ENCODE measurements at regions not wholly inside any gene's neighbourhood (a gene's known extent, or its start where the extent isn't known, plus 50 kb on each side); places are given as distances from the start of the nearest gene placed in this dataset.
"Not testable (repeated sequence)": the region's sequence is repeated elsewhere in the genome, so short reads cannot be mapped to it uniquely, and the experiment has no call there.

DNA sequence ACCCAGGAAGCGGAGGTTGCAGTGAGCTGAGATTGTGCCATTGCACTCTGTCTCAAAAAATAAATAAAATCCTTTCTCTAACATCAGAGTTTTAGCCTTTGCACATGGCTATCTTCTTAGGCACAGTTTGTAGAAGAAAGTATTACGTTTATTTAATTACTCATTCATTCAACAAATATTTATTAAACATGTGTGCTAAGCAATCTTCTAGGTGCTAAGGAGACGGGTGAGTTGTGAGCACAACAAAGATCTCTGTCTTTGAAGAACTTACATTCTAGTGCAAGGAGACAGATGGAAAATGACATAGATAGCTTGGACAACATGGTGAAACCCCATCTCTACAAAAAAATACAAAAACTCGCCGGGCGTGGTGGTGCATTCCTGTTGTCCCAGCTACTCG lies 122.3 kb upstream of the MYO10 start:
- in situ Hi-C loops (cut with MboI; ENCODE audit: low sequenced_read_pairs, unreplicated experiment) = no loop called here
- TF ChIP-seq, protein P1, sequence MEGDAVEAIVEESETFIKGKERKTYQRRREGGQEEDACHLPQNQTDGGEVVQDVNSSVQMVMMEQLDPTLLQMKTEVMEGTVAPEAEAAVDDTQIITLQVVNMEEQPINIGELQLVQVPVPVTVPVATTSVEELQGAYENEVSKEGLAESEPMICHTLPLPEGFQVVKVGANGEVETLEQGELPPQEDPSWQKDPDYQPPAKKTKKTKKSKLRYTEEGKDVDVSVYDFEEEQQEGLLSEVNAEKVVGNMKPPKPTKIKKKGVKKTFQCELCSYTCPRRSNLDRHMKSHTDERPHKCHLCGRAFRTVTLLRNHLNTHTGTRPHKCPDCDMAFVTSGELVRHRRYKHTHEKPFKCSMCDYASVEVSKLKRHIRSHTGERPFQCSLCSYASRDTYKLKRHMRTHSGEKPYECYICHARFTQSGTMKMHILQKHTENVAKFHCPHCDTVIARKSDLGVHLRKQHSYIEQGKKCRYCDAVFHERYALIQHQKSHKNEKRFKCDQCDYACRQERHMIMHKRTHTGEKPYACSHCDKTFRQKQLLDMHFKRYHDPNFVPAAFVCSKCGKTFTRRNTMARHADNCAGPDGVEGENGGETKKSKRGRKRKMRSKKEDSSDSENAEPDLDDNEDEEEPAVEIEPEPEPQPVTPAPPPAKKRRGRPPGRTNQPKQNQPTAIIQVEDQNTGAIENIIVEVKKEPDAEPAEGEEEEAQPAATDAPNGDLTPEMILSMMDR (IDR thresholded peaks at IDR 0.05; ENCODE audit: borderline replicate concordance, control extremely low read depth, extremely low read depth, insufficient read depth, missing control alignments) = no peak
- DNase-seq (ENCODE audit: low spot score) = no peak

DNA sequence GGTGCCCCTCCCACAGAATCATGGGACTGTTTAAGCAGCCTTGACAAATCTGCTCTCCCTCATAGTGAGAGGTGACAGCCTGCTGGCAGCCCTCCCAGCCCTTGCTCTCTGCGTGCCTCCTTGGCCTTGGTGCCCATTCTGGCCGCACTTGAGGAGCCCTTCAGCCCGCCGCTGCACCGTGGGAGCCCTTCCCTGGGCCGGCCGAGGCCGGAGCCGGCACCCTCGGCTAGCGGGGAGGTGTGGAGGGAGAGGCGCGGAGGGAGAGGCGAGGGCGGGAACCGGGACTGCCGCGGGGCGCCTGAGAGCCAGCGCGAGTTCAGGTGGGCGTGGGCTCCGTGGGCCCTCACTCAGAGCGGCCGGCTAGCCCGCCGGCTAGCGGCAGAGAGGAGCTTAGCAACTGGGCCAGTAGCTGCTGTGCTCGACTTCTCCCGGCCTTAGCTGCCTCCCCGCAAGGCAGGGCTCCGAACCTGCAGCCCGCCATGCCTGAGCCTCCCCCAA lies 125.9 kb upstream of the MYO10 start:
- no peak for DNase-seq (ENCODE audit: low spot score)
- in situ Hi-C loops (cut with MboI; ENCODE audit: low sequenced_read_pairs, unreplicated experiment) = no loop called here
- TF ChIP-seq, protein P1 (IDR thresholded peaks at IDR 0.05; ENCODE audit: borderline replicate concordance, control extremely low read depth, extremely low read depth, insufficient read depth, missing control alignments) = no peak

DNA sequence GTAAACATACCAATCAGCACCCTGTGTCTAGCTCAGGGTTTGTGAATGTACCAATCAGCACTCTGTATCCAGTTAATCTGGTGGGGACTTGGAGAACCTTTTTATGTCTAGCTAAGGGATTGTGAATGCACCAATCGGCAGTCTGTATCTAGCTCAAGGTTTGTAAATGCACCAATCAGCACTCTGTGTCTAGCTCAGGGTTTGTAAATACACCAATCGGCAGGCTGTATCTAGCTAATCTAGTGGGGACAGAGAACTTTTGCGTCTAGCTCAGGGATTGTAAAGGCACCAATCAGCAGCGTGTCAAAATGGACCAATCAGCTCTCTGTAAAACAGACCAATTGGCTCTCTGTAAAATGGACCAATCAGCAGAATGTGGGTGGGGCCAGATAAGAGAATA lies 126.7 kb upstream of the MYO10 start:
- in situ Hi-C loops (cut with MboI; ENCODE audit: low sequenced_read_pairs, unreplicated experiment); DNase-seq (ENCODE audit: low spot score): not testable (repeated sequence)

DNA sequence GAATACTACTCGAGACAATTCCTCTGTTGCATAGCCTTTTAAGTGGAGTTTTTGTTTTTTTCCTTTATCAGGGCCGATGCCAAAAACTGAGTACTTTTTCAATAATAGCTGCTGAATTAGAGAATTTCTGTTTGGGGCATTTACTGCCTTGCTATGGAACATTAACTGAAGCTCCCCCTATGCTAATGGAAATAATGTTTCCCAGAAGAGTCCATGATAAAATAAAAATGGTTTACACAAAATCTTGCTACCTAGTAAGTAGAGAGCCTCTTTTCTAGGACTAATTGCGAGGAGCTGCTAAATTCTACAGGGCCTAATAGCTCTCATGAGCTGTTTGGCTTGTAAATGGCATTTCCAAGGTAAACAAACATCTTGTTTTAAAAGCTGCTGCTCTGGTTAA lies 128.2 kb upstream of the MYO10 start:
- TF ChIP-seq, protein P1 (IDR thresholded peaks at IDR 0.05; ENCODE audit: borderline replicate concordance, control extremely low read depth, extremely low read depth, insufficient read depth, missing control alignments) = no peak
- in situ Hi-C loops (cut with MboI; ENCODE audit: low sequenced_read_pairs, unreplicated experiment) = no loop called here
- DNase-seq (ENCODE audit: low spot score) = no peak

DNA sequence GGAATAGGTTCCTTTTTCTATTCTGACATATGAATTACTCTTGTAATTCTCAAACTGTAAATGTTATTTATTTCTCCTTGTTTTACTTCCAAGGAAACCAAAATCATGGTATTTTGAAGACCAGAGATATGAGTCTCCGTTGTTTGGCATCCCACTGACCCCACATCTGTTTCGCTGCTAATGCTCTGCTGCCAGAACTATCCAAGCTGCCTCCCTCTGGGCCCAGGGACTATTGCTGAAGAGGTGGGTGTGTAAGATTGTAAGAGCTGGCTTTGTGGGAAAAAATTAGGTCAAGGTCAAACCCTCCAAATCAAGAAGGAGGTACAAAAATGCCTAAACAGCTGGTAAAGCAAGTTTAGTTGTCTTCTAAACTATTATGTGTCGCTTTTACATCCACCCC lies 129.4 kb upstream of the MYO10 start:
- in situ Hi-C loops (cut with MboI; ENCODE audit: low sequenced_read_pairs, unreplicated experiment) = no loop called here
- TF ChIP-seq, protein P1 (IDR thresholded peaks at IDR 0.05; ENCODE audit: borderline replicate concordance, control extremely low read depth, extremely low read depth, insufficient read depth, missing control alignments) = no peak
- no peak for DNase-seq (ENCODE audit: low spot score)

DNA sequence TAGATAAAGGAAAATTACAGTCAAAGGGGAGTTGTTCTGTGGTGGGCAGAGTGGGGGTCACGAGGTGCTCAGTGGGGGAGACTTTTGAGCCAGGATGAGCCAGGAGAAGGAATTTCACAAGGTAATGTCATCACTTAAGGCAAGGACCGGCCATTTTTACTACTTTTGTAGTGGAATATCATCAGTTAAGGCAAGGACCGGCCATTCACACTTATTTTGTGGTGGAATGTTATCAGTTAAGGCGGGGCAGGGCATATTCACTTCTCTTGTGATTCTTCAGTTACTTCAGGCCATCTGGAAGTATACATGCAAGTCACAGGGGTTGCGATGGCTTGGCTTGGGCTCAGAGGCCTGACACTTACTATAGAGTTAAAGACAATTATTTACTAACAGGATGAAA lies 129.9 kb upstream of the MYO10 start:
- DNase-seq (ENCODE audit: low spot score); in situ Hi-C loops (cut with MboI; ENCODE audit: low sequenced_read_pairs, unreplicated experiment): not testable (repeated sequence)

DNA sequence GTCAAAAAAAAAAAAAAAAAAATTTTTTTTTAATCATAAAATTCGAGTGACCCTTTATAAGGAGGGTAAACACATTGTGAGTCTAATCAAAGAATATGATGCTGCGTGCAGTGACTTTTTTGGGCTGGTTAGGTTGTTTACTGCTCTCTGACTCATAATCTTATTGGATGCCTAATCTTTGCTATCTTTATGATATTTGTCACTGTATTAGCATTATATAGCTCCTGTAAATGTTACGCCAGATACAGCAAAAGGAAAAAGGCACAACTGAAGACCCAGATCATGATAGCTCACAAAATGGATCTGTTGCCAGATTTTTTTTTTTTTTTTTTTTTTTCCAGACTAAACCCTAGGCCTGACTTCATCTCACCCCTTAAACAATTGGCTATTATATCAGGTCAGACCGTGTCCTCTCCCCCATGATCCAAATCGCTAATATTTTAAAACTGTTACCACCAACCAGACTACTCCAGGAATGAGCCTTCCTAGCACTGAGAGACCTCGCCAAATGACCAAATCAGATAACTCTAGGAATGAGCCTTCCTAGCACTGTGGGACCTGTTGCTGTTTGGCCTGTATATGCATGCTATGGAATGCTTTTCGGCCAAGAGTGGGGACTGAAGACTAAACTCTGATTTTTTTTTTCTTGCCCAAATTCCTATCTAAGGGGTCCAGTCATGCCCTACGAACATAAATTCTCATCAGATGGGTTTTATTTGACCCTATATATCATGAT lies 131.7 kb upstream of the MYO10 start:
- in situ Hi-C loops (cut with MboI; ENCODE audit: low sequenced_read_pairs, unreplicated experiment) = no loop called here
- DNase-seq (ENCODE audit: low spot score) = no peak

More for the DNA sequence above, 131.7 kb upstream of the MYO10 start:
- TF ChIP-seq, protein P1 (IDR thresholded peaks at IDR 0.05; ENCODE audit: borderline replicate concordance, control extremely low read depth, extremely low read depth, insufficient read depth, missing control alignments) = no peak
